Skeletal muscle satellite cell (primary cell): ENCODE measurements at regions not wholly inside any gene's neighbourhood (a gene's known extent, or its start where the extent isn't known, plus 50 kb on each side); places are given as distances from the start of the nearest gene placed in this dataset.
"Not testable (repeated sequence)": the region's sequence is repeated elsewhere in the genome, so short reads cannot be mapped to it uniquely, and the experiment has no call there.

Source experiments
- H3K27me3 ChIP-seq: 2 replicates; pipeline ENCODE4 v1.7.0; 2013; ENCODE audit warnings: low read length; ENCODE audit not compliant: control insufficient read depth, insufficient read depth
- H3K36me3 ChIP-seq: 2 replicates; pipeline ENCODE4 v1.7.0; 2013; ENCODE audit warnings: mild to moderate bottlenecking, control low read depth, low read length; ENCODE audit not compliant: insufficient read depth
- H3K4me1 ChIP-seq: 2 replicates; pipeline ENCODE4 v1.7.0; 2013; ENCODE audit warnings: low read length; ENCODE audit not compliant: control insufficient read depth, insufficient read depth
- H3K4me2 ChIP-seq: 2 replicates; pipeline ENCODE4 v1.7.0; 2013; ENCODE audit warnings: mild to moderate bottlenecking, low read length
- H3K4me3 ChIP-seq: 2 replicates; pipeline ENCODE4 v1.7.0; 2013; ENCODE audit warnings: low read length
- H3K9ac ChIP-seq: 2 replicates; pipeline ENCODE4 v1.7.0; 2013; ENCODE audit warnings: mild to moderate bottlenecking, low read depth, low read length, moderate library complexity
- H3K9me3 ChIP-seq: replicated peaks from 2 replicates; pipeline ENCODE4 v1.7.0; 2013; ENCODE audit warnings: mild to moderate bottlenecking, control low read depth, low read length

DNA sequence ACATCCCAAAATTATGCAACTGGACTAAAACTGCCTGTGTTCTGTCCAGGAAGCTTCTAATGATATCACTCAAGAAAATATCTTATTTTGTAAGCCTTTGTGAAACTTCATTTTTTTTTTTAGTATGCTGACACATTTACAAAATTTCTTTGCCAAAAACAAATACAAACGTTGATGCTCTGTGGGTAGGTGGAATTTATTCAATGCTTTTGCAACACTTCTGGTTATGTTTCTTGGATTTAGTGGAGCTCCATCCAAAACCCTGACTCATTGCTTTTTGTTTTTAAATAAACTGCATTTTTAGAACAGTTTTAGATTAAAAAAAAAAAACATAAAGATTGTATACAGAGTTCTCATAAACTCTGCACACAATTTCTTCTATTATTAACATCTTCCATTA, 250.9 kb upstream of the MAOA start:
- no peak overlapping the region for H3K4me2 ChIP-seq
- no peak overlapping the region for H3K9ac ChIP-seq
- no peak overlapping the region for H3K4me3 ChIP-seq
- no peaks in the 10 kb centered on the region for H3K27me3 ChIP-seq
- H3K9me3 ChIP-seq = no peaks in the 10 kb centered on the region
- H3K4me1 ChIP-seq = no peaks in the 10 kb centered on the region
- no peaks in the 10 kb centered on the region for H3K36me3 ChIP-seq

DNA sequence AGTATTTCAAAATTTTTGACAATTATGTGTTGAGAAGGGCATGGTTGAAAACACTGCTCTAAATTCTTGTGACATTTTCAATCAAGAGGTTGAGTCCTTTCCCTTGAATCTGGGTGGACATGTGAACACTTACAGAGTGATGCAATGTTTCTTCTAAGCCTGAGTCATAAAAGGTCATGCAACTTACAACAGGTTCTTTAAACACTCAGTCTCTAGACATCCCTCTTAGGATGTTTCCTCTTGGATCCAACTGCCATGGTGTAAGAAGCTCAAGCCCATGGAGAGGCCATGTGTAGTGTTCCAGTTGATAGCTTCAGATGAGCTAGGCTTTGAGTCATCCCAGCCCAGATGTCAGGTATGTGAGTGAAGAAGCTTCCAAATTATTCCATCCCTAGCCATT, 232.2 kb upstream of the MAOA start:
- Histone ChIP-seq H3K4me2 (no peak overlapping the region), H3K9ac (no peak overlapping the region), H3K4me3 (no peak overlapping the region), H3K4me1 (no peaks in the 10 kb centered on the region), H3K36me3 (no peaks in the 10 kb centered on the region), H3K27me3 (no peaks in the 10 kb centered on the region), H3K9me3 (no peaks in the 10 kb centered on the region)

DNA sequence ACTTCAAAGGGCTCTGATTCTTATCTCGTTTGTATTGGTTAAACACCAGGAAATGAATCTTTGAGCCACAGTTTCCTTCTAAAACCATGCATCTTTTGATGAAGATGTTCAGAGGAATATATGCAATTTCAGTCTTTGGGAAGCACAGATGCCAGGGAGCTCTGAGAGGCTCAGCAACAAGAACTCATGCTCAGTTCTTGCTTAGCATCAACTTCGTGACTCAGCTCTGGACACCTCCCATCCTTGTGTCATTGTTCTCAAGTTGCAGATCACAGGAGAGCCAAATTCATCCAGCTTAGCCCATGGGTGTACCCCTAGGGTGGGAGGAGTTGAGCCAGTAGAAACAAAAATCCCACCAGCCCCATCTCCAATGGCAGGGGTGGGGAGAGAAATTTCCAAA, 219.6 kb upstream of the MAOA start:
- H3K4me3 ChIP-seq = no peak overlapping the region
- no peaks in the 10 kb centered on the region for H3K36me3 ChIP-seq
- H3K4me2 ChIP-seq = no peak overlapping the region
- H3K9ac ChIP-seq = no peak overlapping the region
- no peaks in the 10 kb centered on the region for H3K27me3 ChIP-seq
- no peaks in the 10 kb centered on the region for H3K4me1 ChIP-seq
- no peaks in the 10 kb centered on the region for H3K9me3 ChIP-seq

DNA sequence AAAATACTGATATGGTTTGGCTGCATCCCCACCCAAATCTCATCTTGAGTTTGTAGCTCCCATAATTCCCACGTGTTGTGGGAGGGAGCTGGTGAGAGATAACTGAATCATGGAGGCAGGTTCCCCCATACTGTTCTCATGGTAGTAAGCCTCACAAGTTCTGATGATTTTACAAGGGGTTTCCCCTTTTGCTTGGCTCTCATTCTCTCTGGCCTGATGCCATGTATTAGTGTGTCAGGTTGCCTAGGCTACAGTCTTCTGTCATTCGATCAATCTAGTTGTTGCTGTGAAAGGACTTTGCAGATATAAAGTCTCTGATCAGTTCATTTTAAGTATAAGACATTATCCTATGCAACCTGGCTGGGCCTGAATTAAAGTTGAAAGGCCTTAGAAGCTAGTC, 209.3 kb upstream of the MAOA start:
- no peaks in the 10 kb centered on the region for H3K27me3 ChIP-seq
- H3K9ac ChIP-seq = no peak overlapping the region
- no peak overlapping the region for H3K4me3 ChIP-seq
- no peak overlapping the region for H3K4me2 ChIP-seq
- H3K9me3 ChIP-seq = peaks cover 3% of the 10 kb centered on the region
- no peaks in the 10 kb centered on the region for H3K36me3 ChIP-seq
- H3K4me1 ChIP-seq = no peaks in the 10 kb centered on the region

DNA sequence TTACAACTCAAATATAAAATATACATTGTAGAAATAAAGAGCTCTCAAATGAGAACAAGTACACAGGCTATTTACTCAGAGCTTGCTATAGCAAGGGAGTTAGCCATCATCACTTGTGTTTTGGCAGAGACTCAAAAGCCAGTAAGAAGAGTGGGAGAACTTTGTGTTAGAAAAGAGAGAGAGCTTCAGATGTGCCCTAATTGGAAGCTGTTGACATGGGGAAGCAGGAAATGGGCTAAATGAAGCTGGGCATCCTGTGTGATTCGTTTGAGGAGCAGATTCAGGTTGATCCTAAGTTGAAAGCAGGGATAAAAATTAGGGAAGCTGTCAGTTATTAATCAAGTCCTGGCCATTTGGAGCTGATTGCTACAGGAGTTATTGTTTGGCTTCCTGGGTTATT, 207.4 kb upstream of the MAOA start:
- H3K9ac ChIP-seq = no peak overlapping the region
- H3K36me3 ChIP-seq = no peaks in the 10 kb centered on the region
- H3K4me2 ChIP-seq = no peak overlapping the region
- H3K27me3 ChIP-seq = no peaks in the 10 kb centered on the region
- peaks cover 5% of the 10 kb centered on the region for H3K9me3 ChIP-seq
- no peaks in the 10 kb centered on the region for H3K4me1 ChIP-seq
- H3K4me3 ChIP-seq = no peak overlapping the region

DNA sequence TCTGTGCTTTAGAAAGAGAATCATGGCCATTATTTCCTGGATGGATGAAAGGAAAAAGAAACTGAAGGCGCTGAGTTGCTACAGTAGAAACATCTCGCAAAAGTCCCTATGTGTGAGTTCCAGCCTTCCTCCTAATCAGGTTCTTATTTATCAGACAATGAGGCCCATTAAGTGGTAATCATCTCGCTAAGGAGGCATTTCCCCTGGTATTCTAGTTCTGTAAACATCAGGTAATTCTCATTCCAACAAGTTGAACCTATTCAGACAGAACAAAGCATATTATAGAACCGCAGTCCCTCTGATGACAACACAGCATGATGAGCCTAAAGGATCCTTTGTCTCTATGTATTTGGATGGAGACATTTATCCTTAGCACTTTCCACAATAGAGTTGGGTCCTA, 205.7 kb upstream of the MAOA start:
- Histone ChIP-seq H3K36me3 (no peaks in the 10 kb centered on the region), H3K27me3 (no peaks in the 10 kb centered on the region), H3K9me3 (peaks cover 5% of the 10 kb centered on the region), H3K9ac (no peak overlapping the region), H3K4me1 (no peaks in the 10 kb centered on the region), H3K4me2 (no peak overlapping the region), H3K4me3 (no peak overlapping the region)

DNA sequence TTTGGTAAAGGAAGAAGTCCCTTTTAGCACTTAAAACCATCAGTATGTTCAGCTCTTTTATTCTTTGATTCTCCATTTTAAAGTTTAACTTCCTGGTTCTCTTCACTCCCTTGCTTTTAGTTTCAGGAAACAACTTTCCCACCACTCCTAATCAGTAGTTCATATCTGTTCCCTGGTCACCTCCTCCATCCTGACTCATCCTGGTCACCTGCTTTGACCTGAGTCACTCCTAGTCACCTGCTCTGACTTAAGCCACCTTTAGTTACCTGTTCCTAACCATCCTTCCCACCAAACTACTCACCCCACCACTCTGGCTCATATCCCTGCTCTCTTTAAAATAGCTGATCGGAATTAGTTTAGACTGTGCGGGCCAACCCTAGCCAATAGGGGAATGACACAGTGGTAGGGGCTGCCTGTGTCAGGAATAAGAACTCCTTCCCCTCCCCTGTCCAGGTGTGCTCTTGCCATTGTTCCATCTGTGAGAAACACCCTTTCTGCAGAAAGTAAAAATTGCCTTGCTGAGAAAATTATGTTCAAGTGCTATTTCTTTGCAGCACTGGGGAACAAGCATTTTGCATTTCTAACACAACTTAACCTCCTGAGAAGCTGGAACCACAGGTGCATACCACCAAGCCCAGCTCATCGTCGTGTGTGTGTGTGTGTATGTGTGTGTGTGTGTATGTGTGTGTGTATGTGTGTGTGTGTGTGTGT, 204.0 kb upstream of the MAOA start:
- H3K36me3 ChIP-seq, H3K4me3 ChIP-seq, H3K4me2 ChIP-seq, H3K9me3 ChIP-seq, H3K9ac ChIP-seq, H3K27me3 ChIP-seq, H3K4me1 ChIP-seq: not testable (repeated sequence)

DNA sequence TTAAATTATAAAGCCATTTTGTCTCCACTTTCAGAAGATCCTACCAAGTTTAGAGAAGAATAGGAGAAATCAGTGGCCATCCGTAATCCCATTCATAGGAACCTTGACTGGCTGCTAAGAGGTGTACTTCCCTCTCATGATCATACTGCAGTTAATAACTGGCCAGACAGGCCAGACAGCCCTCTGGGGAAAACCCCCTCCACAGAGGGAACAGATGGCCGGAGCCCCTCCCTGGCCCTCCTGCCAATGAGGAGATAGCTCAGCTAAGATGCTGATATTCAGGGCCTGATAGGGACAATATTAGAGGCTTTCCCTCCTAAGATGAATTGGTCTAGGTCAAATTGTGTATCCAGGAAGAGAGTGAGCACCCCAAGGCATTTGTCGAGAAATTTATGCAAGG, 200.0 kb upstream of the MAOA start:
- Histone ChIP-seq H3K4me2 (no peak overlapping the region), H3K9ac (no peak overlapping the region), H3K36me3 (no peaks in the 10 kb centered on the region), H3K4me1 (no peaks in the 10 kb centered on the region), H3K9me3 (peaks cover 5% of the 10 kb centered on the region), H3K27me3 (no peaks in the 10 kb centered on the region), H3K4me3 (no peak overlapping the region)

DNA sequence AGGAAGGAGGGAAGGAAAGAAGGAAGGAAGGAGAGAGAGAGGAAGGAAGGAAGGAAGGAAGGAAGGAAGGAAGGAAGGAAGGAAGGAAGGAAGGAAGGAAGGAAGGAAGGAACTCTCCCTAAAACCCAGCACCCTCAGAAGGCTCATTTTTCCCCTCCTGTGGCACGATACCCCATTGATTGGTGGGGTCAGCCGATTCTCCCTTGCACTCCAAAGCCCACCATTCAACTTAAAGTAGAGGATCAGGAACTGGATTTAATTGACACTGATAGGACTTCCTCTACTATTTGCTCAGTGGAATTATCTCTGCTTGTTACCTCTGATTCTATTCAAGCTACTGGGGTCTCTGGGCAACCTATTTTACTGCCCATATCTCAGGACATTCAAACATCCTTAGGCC, 199.2 kb upstream of the MAOA start:
- H3K4me3 ChIP-seq = no peak overlapping the region
- H3K9ac ChIP-seq = no peak overlapping the region
- H3K27me3 ChIP-seq = no peaks in the 10 kb centered on the region
- no peaks in the 10 kb centered on the region for H3K36me3 ChIP-seq
- peaks cover under 1% of the 10 kb centered on the region for H3K9me3 ChIP-seq
- no peaks in the 10 kb centered on the region for H3K4me1 ChIP-seq
- H3K4me2 ChIP-seq = no peak overlapping the region

DNA sequence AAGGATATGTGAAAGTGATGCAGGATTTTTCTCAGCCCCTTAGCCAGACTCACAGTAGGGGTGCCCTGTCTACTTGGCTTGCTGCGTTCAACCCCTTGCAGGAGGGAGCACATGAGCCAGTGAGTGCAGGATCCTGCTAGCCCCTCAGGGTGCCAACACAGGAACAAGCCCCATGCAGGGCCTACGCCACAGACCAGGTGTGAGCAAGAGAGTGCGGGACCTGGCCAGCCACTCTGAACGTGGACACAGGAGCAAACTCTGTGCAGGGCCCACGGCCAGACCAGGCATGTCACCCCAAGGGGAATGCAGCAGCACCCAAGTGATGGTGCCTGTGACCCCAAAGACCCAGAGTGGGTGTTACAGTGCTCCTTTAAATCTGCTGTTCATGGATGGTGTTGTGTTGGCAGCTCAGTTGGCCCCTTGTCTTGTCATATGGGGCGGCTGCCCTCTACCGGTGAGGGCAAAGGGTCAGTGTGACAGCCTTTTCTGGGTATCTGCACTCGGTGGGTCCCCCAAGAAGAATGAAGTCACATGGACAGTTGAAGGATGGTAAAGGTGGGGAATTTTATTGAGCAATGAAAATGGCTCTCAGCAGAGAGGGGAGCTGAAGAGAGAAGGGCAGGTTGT, 188.4 kb upstream of the MAOA start:
- no peaks in the 10 kb centered on the region for H3K4me1 ChIP-seq
- no peaks in the 10 kb centered on the region for H3K36me3 ChIP-seq
- no peak overlapping the region for H3K4me2 ChIP-seq
- no peaks in the 10 kb centered on the region for H3K27me3 ChIP-seq
- no peak overlapping the region for H3K9ac ChIP-seq
- no peaks in the 10 kb centered on the region for H3K9me3 ChIP-seq
- H3K4me3 ChIP-seq = no peak overlapping the region

DNA sequence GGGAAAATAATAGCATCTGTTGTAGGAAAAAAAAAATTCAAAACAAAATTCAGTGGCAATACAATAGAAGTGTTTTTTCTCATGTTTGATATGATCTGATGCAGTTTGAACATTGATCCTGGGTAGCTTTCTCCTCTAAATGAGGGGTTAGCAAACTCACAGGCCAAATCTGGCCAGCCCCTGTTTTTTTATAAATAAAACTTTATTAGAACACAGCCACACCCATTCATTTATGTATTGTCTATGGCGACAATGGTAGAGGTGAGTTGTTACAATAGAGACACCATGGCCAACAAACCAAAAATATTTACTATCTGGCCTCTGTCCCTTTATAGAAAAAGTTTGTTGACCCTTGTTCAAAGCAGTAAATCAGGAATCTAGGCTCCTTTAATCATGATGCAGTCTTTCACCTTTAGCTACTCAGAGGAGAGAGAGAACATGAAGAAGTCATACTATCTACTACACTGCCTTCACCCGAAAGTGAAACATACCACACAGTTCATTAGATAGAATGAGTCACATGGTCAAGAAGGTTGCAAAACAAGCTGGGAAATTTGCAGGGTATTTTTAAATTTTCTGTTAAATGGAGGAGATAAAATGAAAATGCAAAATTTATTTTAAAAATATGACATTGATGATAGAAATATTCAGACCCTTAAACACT, 186.6 kb upstream of the MAOA start:
- Histone ChIP-seq H3K36me3 (no peaks in the 10 kb centered on the region), H3K9me3 (no peaks in the 10 kb centered on the region), H3K4me2 (no peak overlapping the region), H3K9ac (no peak overlapping the region), H3K27me3 (no peaks in the 10 kb centered on the region), H3K4me3 (no peak overlapping the region), H3K4me1 (no peaks in the 10 kb centered on the region)

DNA sequence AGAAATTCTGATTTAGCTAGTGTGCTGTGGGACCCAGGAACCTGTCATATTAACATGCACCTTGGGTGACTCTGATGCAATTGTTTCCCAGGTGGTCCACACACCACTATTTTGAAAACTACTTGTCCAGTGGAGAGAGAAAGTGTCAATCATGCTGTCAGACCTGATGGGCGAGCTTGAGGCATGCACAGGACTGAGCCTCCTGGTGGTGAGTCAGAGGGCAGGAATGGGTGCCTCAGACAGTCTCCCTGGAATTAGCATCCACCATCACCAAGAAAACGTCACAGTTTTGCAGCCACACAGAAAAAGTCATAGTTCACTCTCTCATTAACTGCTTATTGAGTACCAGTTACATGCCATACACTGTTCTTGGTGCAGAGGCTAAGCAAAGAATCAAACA, 181.8 kb upstream of the MAOA start:
- no peaks in the 10 kb centered on the region for H3K9me3 ChIP-seq
- H3K9ac ChIP-seq = no peak overlapping the region
- no peaks in the 10 kb centered on the region for H3K36me3 ChIP-seq
- H3K4me1 ChIP-seq = no peaks in the 10 kb centered on the region
- no peak overlapping the region for H3K4me3 ChIP-seq
- H3K4me2 ChIP-seq = no peak overlapping the region
- H3K27me3 ChIP-seq = peaks cover 3% of the 10 kb centered on the region
